SK-N-SH (cell line): ENCODE measurements at regions not wholly inside any gene's neighbourhood (a gene's known extent, or its start where the extent isn't known, plus 50 kb on each side); places are given as distances from the start of the nearest gene placed in this dataset.

Experiments used
- CTCF ChIA-PET: fragments of 300-600, 350-600 bp; formaldehyde crosslinking; extraction: SDS; loops from one replicate; lab custom pipeline; 2021; lab: Yijun Ruan, JAX
- POLR2A ChIA-PET: fragments of 350-600 bp; sonication (Branson Sonifier 250); formaldehyde crosslinking; extraction: SDS; loops from one replicate; lab custom pipeline; 2020; ENCODE audit warnings: antibody characterized with exemption, inconsistent platforms; lab: Yijun Ruan, JAX
- DNase-seq: peaks from one replicate; pipeline ENCODE4 v3.0.0; 2012
- H2AFZ ChIP-seq: fragments of 200-600 bp; sonication (generic); 2 replicates; pipeline ENCODE4 v1.8.1; 2016; ENCODE audit warnings: antibody characterized with exemption, mild to moderate bottlenecking, low read depth
- H3F3A ChIP-seq: fragments of 200-600 bp; sonication (generic); replicated peaks from 2 replicates; pipeline ENCODE3; 2016; ENCODE audit warnings: antibody characterized with exemption, mild to moderate bottlenecking; ENCODE audit not compliant: insufficient read depth
- H3K27ac ChIP-seq, 2 experiments: fragments of 200-500 bp in 1 of 2; fragments of 200-600 bp in 1 of 2; sonication (Bioruptor generic) in 1 of 2; sonication (generic), shearing (Covaris generic) in 1 of 2; 2 replicates each; pipeline versions ENCODE4 v1.5.1 to v1.6.1; 2014 to 2016; ENCODE audit warnings: low read depth in 2 of 2, inconsistent platforms in 1 of 2, low read length in 1 of 2, mild to moderate bottlenecking in 1 of 2, mixed read lengths in 1 of 2
- H3K27me3 ChIP-seq: fragments of 200-600 bp; sonication (generic), shearing (Covaris generic); 2 replicates; pipeline ENCODE4 v1.6.1; 2016; ENCODE audit warnings: mixed run types; ENCODE audit not compliant: insufficient read depth
- H3K36me3 ChIP-seq, 2 experiments: fragments of 200-500 bp in 1 of 2; fragments of 200-600 bp in 1 of 2; sonication (Bioruptor generic) in 1 of 2; sonication (generic) in 1 of 2; replicated peaks in 1 of 2; 2 replicates each; pipeline versions ENCODE3 to v1.5.1; 2014 to 2016; ENCODE audit warnings: low read length in 1 of 2, mild to moderate bottlenecking in 1 of 2; ENCODE audit not compliant: insufficient read depth in 2 of 2, control insufficient read depth in 1 of 2
- H3K4me1 ChIP-seq, 2 experiments: fragments of 200-500 bp in 1 of 2; fragments of 200-600 bp in 1 of 2; sonication (Bioruptor generic) in 1 of 2; sonication (generic), shearing (Covaris generic) in 1 of 2; 2 replicates each; pipeline versions ENCODE4 v1.5.1 to v1.6.1; 2014 to 2016; ENCODE audit warnings: low read depth in 1 of 2, low read length in 1 of 2, mixed run types in 1 of 2; ENCODE audit not compliant: insufficient read depth in 2 of 2, control insufficient read depth in 1 of 2
- H3K4me2 ChIP-seq: fragments of 200-600 bp; sonication (generic), shearing (Covaris generic); 2 replicates; pipeline ENCODE4 v1.6.1; 2017; ENCODE audit warnings: mixed run types
- H3K4me3 ChIP-seq, 2 experiments: fragments of 200-500 bp in 1 of 2; fragments of 200-600 bp in 1 of 2; sonication (Bioruptor generic) in 1 of 2; sonication (generic), shearing (Covaris generic) in 1 of 2; 2 replicates each; pipeline versions ENCODE4 v1.5.1 to v1.8.1; 2014 to 2016; ENCODE audit warnings: low read depth in 2 of 2, inconsistent platforms in 1 of 2, low read length in 1 of 2, mild to moderate bottlenecking in 1 of 2, mixed read lengths in 1 of 2, moderate library complexity in 1 of 2
- H3K79me2 ChIP-seq: fragments of 200-600 bp; sonication (generic); 2 replicates; pipeline ENCODE4 v1.8.1; 2017; ENCODE audit warnings: mild to moderate bottlenecking; ENCODE audit not compliant: insufficient read depth
- H3K9ac ChIP-seq: fragments of 200-600 bp; sonication (generic); 2 replicates; pipeline ENCODE4 v1.6.1; 2017; ENCODE audit warnings: mixed run types
- H3K9me2 ChIP-seq: fragments of 200-600 bp; sonication (generic); 2 replicates; pipeline ENCODE4 v1.6.1; 2017; ENCODE audit warnings: mixed run types
- H3K9me3 ChIP-seq: fragments of 200-600 bp; sonication (generic); 2 replicates; pipeline ENCODE4 v1.6.1; 2017; ENCODE audit warnings: mixed run types, mild to moderate bottlenecking, moderate library complexity
- H4K20me1 ChIP-seq: fragments of 200-600 bp; sonication (generic); 2 replicates; pipeline ENCODE4 v1.6.1; 2017; ENCODE audit warnings: mild to moderate bottlenecking, mixed run types; ENCODE audit not compliant: insufficient read depth
- ELF1 ChIP-seq: IDR thresholded peaks from 2 replicates; pipeline ENCODE4 v1.4.0; 2012
- EP300 ChIP-seq, 2 experiments: IDR thresholded peaks; 2 replicates each; pipeline versions ENCODE4 v1.4.0 to v1.6.1; 2012; ENCODE audit warnings: borderline replicate concordance in 1 of 2, low read depth in 1 of 2, low read length in 1 of 2
- FOXM1 ChIP-seq: IDR thresholded peaks from 2 replicates; pipeline ENCODE4 v1.4.0; 2012; ENCODE audit warnings: low read depth, mild to moderate bottlenecking
- GATA2 ChIP-seq: sonication (generic); formaldehyde crosslinking; IDR thresholded peaks from 2 replicates; pipeline ENCODE4 v1.5.0; 2020; ENCODE audit warnings: mild to moderate bottlenecking, missing genetic modification reagents
- MEF2A ChIP-seq: IDR thresholded peaks from 2 replicates; pipeline ENCODE4 v1.4.0; 2012; ENCODE audit warnings: low read depth, borderline replicate concordance
- MXI1 ChIP-seq: IDR thresholded peaks from 2 replicates; pipeline ENCODE4 v1.6.1; 2012; ENCODE audit warnings: mild to moderate bottlenecking, low read depth, low read length, improper control_type of control experiment
- NFIC ChIP-seq: IDR thresholded peaks from 2 replicates; pipeline ENCODE4 v1.4.0; 2012; ENCODE audit warnings: borderline replicate concordance
- NRF1 ChIP-seq: IDR thresholded peaks from 2 replicates; pipeline ENCODE4 v1.6.1; 2012; ENCODE audit warnings: low read depth, mild to moderate bottlenecking, low read length
- POLR2AphosphoS5 ChIP-seq: IDR thresholded peaks from 2 replicates; pipeline ENCODE4 v1.6.1; 2012; ENCODE audit warnings: low read depth, low read length
- RAD21 ChIP-seq: IDR thresholded peaks from 2 replicates; pipeline ENCODE4 v1.6.1; 2012; ENCODE audit warnings: mild to moderate bottlenecking, low read length
- REST ChIP-seq: IDR thresholded peaks from 2 replicates; pipeline ENCODE4 v1.6.1; 2012; ENCODE audit warnings: mild to moderate bottlenecking, low read depth, low read length, moderate library complexity
- RXRA ChIP-seq: IDR thresholded peaks from 2 replicates; pipeline ENCODE4 v1.4.0; 2012; ENCODE audit warnings: low read depth, mild to moderate bottlenecking, borderline replicate concordance
- SIN3A ChIP-seq: IDR thresholded peaks from 2 replicates; pipeline ENCODE4 v1.6.1; 2012; ENCODE audit warnings: low read depth, mild to moderate bottlenecking, low read length, moderate library complexity, borderline replicate concordance
- SMC3 ChIP-seq: IDR thresholded peaks from 2 replicates; pipeline ENCODE4 v1.6.1; 2012; ENCODE audit warnings: low read depth, low read length, improper control_type of control experiment
- TAF1 ChIP-seq: IDR thresholded peaks from 2 replicates; pipeline ENCODE4 v1.6.1; 2012; ENCODE audit warnings: low read depth, mild to moderate bottlenecking, low read length, moderate library complexity, borderline replicate concordance
- TCF12 ChIP-seq: IDR thresholded peaks from 2 replicates; pipeline ENCODE4 v1.4.0; 2012
- TEAD4 ChIP-seq: IDR thresholded peaks from 2 replicates; pipeline ENCODE4 v1.4.0; 2012; ENCODE audit warnings: mild to moderate bottlenecking, borderline replicate concordance; ENCODE audit not compliant: insufficient read depth
- ZBTB33 ChIP-seq: IDR thresholded peaks from 2 replicates; pipeline ENCODE4 v1.4.0; 2012; ENCODE audit warnings: low read depth, borderline replicate concordance
- WGBS: methylation state at CpG from one replicate; pipeline ENCODE4 v1.1.6; 2017; ENCODE audit warnings: low lambda C conversion rate; 5-methylcytosine and 5-hydroxymethylcytosine counted together
- TF ChIP-seq, protein P1 (sequence below): IDR thresholded peaks from 2 replicates; pipeline ENCODE4; 2012
- TF ChIP-seq, protein P2 (sequence below): IDR thresholded peaks from 2 replicates; pipeline ENCODE4 v1.4.0; 2012; ENCODE audit warnings: low read depth
- TF ChIP-seq, protein P3 (sequence below): fragments of 200-600 bp; sonication (generic); IDR thresholded peaks from 2 replicates; pipeline ENCODE4 v1.6.1; 2017; ENCODE audit warnings: antibody characterized with exemption, mild to moderate bottlenecking, moderate library complexity

DNA sequence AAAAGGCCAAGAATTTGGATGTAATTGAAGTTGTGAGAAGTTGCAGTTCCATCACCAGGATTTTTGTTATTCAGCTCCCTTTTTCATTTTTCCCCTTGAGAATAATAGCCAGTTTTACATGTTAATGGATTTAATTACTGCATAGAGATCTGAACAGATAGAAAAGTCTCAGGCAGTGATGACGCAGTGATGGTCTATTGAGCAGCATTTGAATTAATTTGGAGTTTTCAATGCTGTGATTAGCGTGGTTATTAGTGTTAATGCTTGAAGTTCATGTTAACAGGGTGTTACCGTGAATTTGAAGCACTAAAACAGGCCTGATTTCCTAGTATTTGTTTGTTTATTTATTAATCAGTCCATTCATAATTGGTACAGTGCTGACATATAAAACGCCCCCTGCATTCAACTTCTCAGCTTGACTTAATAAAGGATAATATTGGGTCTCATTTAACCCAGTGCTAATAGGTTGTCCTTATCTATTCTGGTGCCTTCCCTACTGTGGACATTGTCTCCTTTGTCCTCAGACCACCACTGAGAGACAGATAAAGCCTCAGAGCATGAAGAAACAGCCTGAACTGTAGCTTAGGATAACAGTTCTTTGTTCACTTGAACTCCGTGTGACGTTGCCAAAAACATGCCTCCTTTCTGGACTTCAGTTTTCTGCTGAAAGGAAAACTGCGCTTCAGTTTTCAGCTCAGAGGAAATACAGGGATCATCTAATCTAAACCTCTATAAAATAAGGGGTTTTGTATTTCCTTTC is 82.4 kb downstream of the RTP4 start:
- H3K9ac ChIP-seq = no peak overlapping the region
- no peaks in the 10 kb centered on the region; the same call in 1 of the 2 replicates for H3K27me3 ChIP-seq
- ChIA-PET CTCF (no interaction called here), POLR2A (no interaction called here)
- WGBS = 17% methylated on average over 7 of the region's 7 CpGs
- no peaks in the 10 kb centered on the region for H3K36me3 ChIP-seq
- H3K4me3 ChIP-seq = no peak overlapping the region
- no peaks in the 10 kb centered on the region for H3K9me2 ChIP-seq
- no peak overlapping the region for H3K4me2 ChIP-seq
- H3K9me3 ChIP-seq = no peaks in the 10 kb centered on the region
- H3F3A ChIP-seq = no peaks in the 10 kb centered on the region
- DNase-seq = no peak
- no peak for TF ChIP-seq NFIC
- TF ChIP-seq, protein P1, sequence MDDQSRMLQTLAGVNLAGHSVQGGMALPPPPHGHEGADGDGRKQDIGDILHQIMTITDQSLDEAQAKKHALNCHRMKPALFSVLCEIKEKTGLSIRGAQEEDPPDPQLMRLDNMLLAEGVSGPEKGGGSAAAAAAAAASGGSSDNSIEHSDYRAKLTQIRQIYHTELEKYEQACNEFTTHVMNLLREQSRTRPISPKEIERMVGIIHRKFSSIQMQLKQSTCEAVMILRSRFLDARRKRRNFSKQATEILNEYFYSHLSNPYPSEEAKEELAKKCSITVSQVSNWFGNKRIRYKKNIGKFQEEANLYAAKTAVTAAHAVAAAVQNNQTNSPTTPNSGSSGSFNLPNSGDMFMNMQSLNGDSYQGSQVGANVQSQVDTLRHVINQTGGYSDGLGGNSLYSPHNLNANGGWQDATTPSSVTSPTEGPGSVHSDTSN = no peak
- TF ChIP-seq TCF12 = no peak
- no peak for TF ChIP-seq ZBTB33
- no peak for TF ChIP-seq FOXM1
- no peak for TF ChIP-seq RAD21
- TF ChIP-seq, protein P2, sequence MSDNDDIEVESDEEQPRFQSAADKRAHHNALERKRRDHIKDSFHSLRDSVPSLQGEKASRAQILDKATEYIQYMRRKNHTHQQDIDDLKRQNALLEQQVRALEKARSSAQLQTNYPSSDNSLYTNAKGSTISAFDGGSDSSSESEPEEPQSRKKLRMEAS = no peak
- no peak for TF ChIP-seq MXI1
- TF ChIP-seq SMC3 = no peak
- TF ChIP-seq POLR2AphosphoS5 = no peak
- H4K20me1 ChIP-seq = no peaks in the 10 kb centered on the region
- H3K4me1 ChIP-seq = no peaks in the 10 kb centered on the region
- no peak overlapping the region for H3K27ac ChIP-seq
- H3K79me2 ChIP-seq = no peaks in the 10 kb centered on the region
- H2AFZ ChIP-seq = no peak overlapping the region

- Histone ChIP-seq H2AFZ (no peak overlapping the region), H3K4me2 (no peak overlapping the region), H3K36me3 (no peaks in the 10 kb centered on the region), H3K4me3 (no peak overlapping the region), H4K20me1 (no peaks in the 10 kb centered on the region), H3K9me3 (no peaks in the 10 kb centered on the region), H3K4me1 (no peaks in the 10 kb centered on the region), H3K9ac (no peak overlapping the region), H3K9me2 (no peaks in the 10 kb centered on the region), H3K27ac (no peak overlapping the region), H3F3A (no peaks in the 10 kb centered on the region), H3K79me2 (no peaks in the 10 kb centered on the region), H3K27me3 (no peaks in the 10 kb centered on the region)
- DNase-seq = no peak
- POLR2A ChIA-PET = no interaction called here
- WGBS = 10% methylated on average over 1 of the region's 1 CpG
- CTCF ChIA-PET = interaction anchor here (0.6 kb wide), 1 partner anchor 49 kb away, joined by 3 read pairs; no protein-coding TSS in a partner anchor
- no peak for TF ChIP-seq ELF1
- TF ChIP-seq NRF1 = no peak
- no peak for TF ChIP-seq REST
- TF ChIP-seq MEF2A = no peak
- TF ChIP-seq RXRA = no peak
- no peak for TF ChIP-seq GATA2
- TF ChIP-seq EP300 (IDR thresholded peaks at IDR 0.05; ENCODE audit: borderline replicate concordance in 1 of 2, low read depth in 1 of 2, low read length in 1 of 2) = no peak
- no peak for TF ChIP-seq SIN3A
- no peak for TF ChIP-seq POLR2AphosphoS5
- TF ChIP-seq TEAD4 = no peak
- TF ChIP-seq TAF1 = no peak
- TF ChIP-seq, protein P3, sequence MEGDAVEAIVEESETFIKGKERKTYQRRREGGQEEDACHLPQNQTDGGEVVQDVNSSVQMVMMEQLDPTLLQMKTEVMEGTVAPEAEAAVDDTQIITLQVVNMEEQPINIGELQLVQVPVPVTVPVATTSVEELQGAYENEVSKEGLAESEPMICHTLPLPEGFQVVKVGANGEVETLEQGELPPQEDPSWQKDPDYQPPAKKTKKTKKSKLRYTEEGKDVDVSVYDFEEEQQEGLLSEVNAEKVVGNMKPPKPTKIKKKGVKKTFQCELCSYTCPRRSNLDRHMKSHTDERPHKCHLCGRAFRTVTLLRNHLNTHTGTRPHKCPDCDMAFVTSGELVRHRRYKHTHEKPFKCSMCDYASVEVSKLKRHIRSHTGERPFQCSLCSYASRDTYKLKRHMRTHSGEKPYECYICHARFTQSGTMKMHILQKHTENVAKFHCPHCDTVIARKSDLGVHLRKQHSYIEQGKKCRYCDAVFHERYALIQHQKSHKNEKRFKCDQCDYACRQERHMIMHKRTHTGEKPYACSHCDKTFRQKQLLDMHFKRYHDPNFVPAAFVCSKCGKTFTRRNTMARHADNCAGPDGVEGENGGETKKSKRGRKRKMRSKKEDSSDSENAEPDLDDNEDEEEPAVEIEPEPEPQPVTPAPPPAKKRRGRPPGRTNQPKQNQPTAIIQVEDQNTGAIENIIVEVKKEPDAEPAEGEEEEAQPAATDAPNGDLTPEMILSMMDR = no peak
These were observed 80.5 kb downstream of the RTP4 start for GRCh38 chr3:187448674-187449073.
